Activated CD4-positive, alpha-beta memory T cell treated with anti-CD3 and anti-CD28 coated beads for 36 hours (primary cell): ENCODE measurements at regions not wholly inside any gene's neighbourhood (a gene's known extent, or its start where the extent isn't known, plus 50 kb on each side); places are given as distances from the start of the nearest gene placed in this dataset.

Experiments
- CTCF ChIA-PET: fragments of 350-600 bp; sonication (Branson Sonifier 250); formaldehyde crosslinking; loops from one replicate; lab custom pipeline; 2021; ENCODE audit warnings: antibody characterized with exemption, inconsistent platforms; lab: Charles Lee
- POLR2A ChIA-PET: fragments of 350-600 bp; sonication (Branson Sonifier 250); formaldehyde crosslinking; loops from one replicate; lab custom pipeline; 2021; ENCODE audit warnings: antibody characterized with exemption; lab: Charles Lee
- DNase-seq: peaks from one replicate; pipeline ENCODE4 v3.0.0-alpha.2; 2020
- H3K27ac Mint-ChIP-seq: one replicate; pipeline ENCODE4 v1.8.0; 2021; ENCODE audit warnings: mixed read lengths
- H3K27me3 Mint-ChIP-seq: one replicate; pipeline ENCODE4 v1.8.0; 2021; ENCODE audit warnings: mixed read lengths
- H3K36me3 Mint-ChIP-seq: one replicate; pipeline ENCODE4 v1.8.0; 2021; ENCODE audit warnings: mixed read lengths
- H3K4me1 Mint-ChIP-seq: one replicate; pipeline ENCODE4 v1.8.0; 2021; ENCODE audit warnings: low read depth, mixed read lengths
- H3K4me3 Mint-ChIP-seq: one replicate; pipeline ENCODE4 v1.8.0; 2021; ENCODE audit warnings: mild to moderate bottlenecking, mixed read lengths
- H3K9me3 Mint-ChIP-seq: one replicate; pipeline ENCODE4 v1.8.0; 2021; ENCODE audit warnings: mixed read lengths
- intact Hi-C: fragments of 100-400 bp; cut with micrococcal nuclease; formaldehyde crosslinking; loops from one replicate; pipeline ENCODE4 v1.15.1; 2023

GRCh38 chr22:27136596-27136995 lies 479.2 kb downstream of the MIAT start:
- ChIA-PET CTCF (no interaction called here), POLR2A (no interaction called here)
- no peaks in the 10 kb centered on the region for H3K9me3 Mint-ChIP-seq
- peaks cover 2% of the 10 kb centered on the region for H3K27me3 Mint-ChIP-seq
- H3K4me3 Mint-ChIP-seq = no peak overlapping the region
- no peak overlapping the region for H3K27ac Mint-ChIP-seq
- no peaks in the 10 kb centered on the region for H3K4me1 Mint-ChIP-seq
- no peaks in the 10 kb centered on the region for H3K36me3 Mint-ChIP-seq
- intact Hi-C loops = no loop called here
- DNase-seq = no peak

GRCh38 chr22:27137871-27138337 lies 480.5 kb downstream of the MIAT start:
- Mint-ChIP-seq H3K4me3 (no peak overlapping the region), H3K4me1 (no peaks in the 10 kb centered on the region), H3K27me3 (peaks cover 2% of the 10 kb centered on the region), H3K9me3 (no peaks in the 10 kb centered on the region), H3K36me3 (no peaks in the 10 kb centered on the region), H3K27ac (no peak overlapping the region)
- POLR2A ChIA-PET = no interaction called here
- CTCF ChIA-PET = no interaction called here
- intact Hi-C loops = no loop called here
- no peak for DNase-seq

- peaks cover 2% of the 10 kb centered on the region for H3K27me3 Mint-ChIP-seq
- DNase-seq = no peak
- no peaks in the 10 kb centered on the region for H3K9me3 Mint-ChIP-seq
- no peaks in the 10 kb centered on the region for H3K4me1 Mint-ChIP-seq
- H3K27ac Mint-ChIP-seq = no peak overlapping the region
- no peak overlapping the region for H3K4me3 Mint-ChIP-seq
- ChIA-PET POLR2A (no interaction called here), CTCF (no interaction called here)
- H3K36me3 Mint-ChIP-seq = no peaks in the 10 kb centered on the region
- intact Hi-C loops = no loop called here
These were observed 481.1 kb downstream of the MIAT start for GRCh38 chr22:27138471-27138870.

GRCh38 chr22:27139935-27140511 lies 482.6 kb downstream of the MIAT start:
- POLR2A ChIA-PET = no interaction called here
- DNase-seq = no peak
- Mint-ChIP-seq H3K4me3 (no peak overlapping the region), H3K4me1 (no peaks in the 10 kb centered on the region), H3K9me3 (no peaks in the 10 kb centered on the region), H3K27ac (no peak overlapping the region), H3K27me3 (peaks cover 2% of the 10 kb centered on the region), H3K36me3 (no peaks in the 10 kb centered on the region)
- CTCF ChIA-PET = no interaction called here
- intact Hi-C loops = no loop called here

GRCh38 chr22:27142286-27142685 lies 484.9 kb downstream of the MIAT start:
- Mint-ChIP-seq H3K9me3 (no peaks in the 10 kb centered on the region), H3K36me3 (no peaks in the 10 kb centered on the region), H3K27ac (no peak overlapping the region), H3K4me1 (no peaks in the 10 kb centered on the region), H3K27me3 (peaks cover 4% of the 10 kb centered on the region), H3K4me3 (no peak overlapping the region)
- intact Hi-C loops = no loop called here
- DNase-seq = no peak
- CTCF ChIA-PET = no interaction called here
- POLR2A ChIA-PET = no interaction called here

GRCh38 chr22:27144321-27144720 lies 486.9 kb downstream of the MIAT start:
- Mint-ChIP-seq H3K27ac (no peak overlapping the region), H3K9me3 (no peaks in the 10 kb centered on the region), H3K27me3 (peaks cover 7% of the 10 kb centered on the region), H3K36me3 (no peaks in the 10 kb centered on the region), H3K4me1 (no peaks in the 10 kb centered on the region), H3K4me3 (no peak overlapping the region)
- intact Hi-C loops = no loop called here
- POLR2A ChIA-PET = no interaction called here
- no peak for DNase-seq
- CTCF ChIA-PET = no interaction called here

- Mint-ChIP-seq H3K9me3 (no peaks in the 10 kb centered on the region), H3K36me3 (no peaks in the 10 kb centered on the region), H3K4me1 (no peaks in the 10 kb centered on the region), H3K27me3 (peaks cover 12% of the 10 kb centered on the region), H3K4me3 (no peak overlapping the region), H3K27ac (no peak overlapping the region)
- CTCF ChIA-PET = no interaction called here
- DNase-seq = no peak
- intact Hi-C loops = no loop called here
- POLR2A ChIA-PET = no interaction called here
These were observed 489.7 kb downstream of the MIAT start for GRCh38 chr22:27146866-27147633.

- no peaks in the 10 kb centered on the region for H3K36me3 Mint-ChIP-seq
- DNase-seq = no peak
- ChIA-PET POLR2A (no interaction called here), CTCF (no interaction called here)
- no peak overlapping the region for H3K27ac Mint-ChIP-seq
- H3K4me1 Mint-ChIP-seq = no peaks in the 10 kb centered on the region
- no peak overlapping the region for H3K4me3 Mint-ChIP-seq
- intact Hi-C loops = no loop called here
- peaks cover 12% of the 10 kb centered on the region for H3K27me3 Mint-ChIP-seq
- no peaks in the 10 kb centered on the region for H3K9me3 Mint-ChIP-seq
These were observed 490.7 kb downstream of the MIAT start for GRCh38 chr22:27148055-27148454.

- Mint-ChIP-seq H3K27ac (no peak overlapping the region), H3K4me1 (no peaks in the 10 kb centered on the region), H3K36me3 (no peaks in the 10 kb centered on the region), H3K9me3 (no peaks in the 10 kb centered on the region), H3K4me3 (no peak overlapping the region), H3K27me3 (peaks cover 14% of the 10 kb centered on the region)
- intact Hi-C loops = no loop called here
- POLR2A ChIA-PET = no interaction called here
- no peak for DNase-seq
- CTCF ChIA-PET = no interaction called here
These were observed 491.6 kb downstream of the MIAT start for GRCh38 chr22:27148886-27149470.

- CTCF ChIA-PET = no interaction called here
- no peaks in the 10 kb centered on the region for H3K9me3 Mint-ChIP-seq
- POLR2A ChIA-PET = no interaction called here
- peaks cover 13% of the 10 kb centered on the region for H3K27me3 Mint-ChIP-seq
- no peaks in the 10 kb centered on the region for H3K4me1 Mint-ChIP-seq
- intact Hi-C loops = no loop called here
- no peak overlapping the region for H3K27ac Mint-ChIP-seq
- no peak overlapping the region for H3K4me3 Mint-ChIP-seq
- H3K36me3 Mint-ChIP-seq = no peaks in the 10 kb centered on the region
- no peak for DNase-seq
These were observed 492.6 kb downstream of the MIAT start for GRCh38 chr22:27149921-27150543.

- Mint-ChIP-seq H3K27me3 (peaks cover 12% of the 10 kb centered on the region), H3K36me3 (no peaks in the 10 kb centered on the region), H3K27ac (no peak overlapping the region), H3K4me1 (no peaks in the 10 kb centered on the region), H3K9me3 (no peaks in the 10 kb centered on the region), H3K4me3 (no peak overlapping the region)
- intact Hi-C loops = no loop called here
- no peak for DNase-seq
- CTCF ChIA-PET = no interaction called here
- POLR2A ChIA-PET = no interaction called here
These were observed 493.2 kb downstream of the MIAT start for GRCh38 chr22:27150544-27150941.

- Mint-ChIP-seq H3K36me3 (no peaks in the 10 kb centered on the region), H3K27me3 (peaks cover 15% of the 10 kb centered on the region), H3K9me3 (no peaks in the 10 kb centered on the region), H3K4me3 (no peak overlapping the region), H3K4me1 (no peaks in the 10 kb centered on the region), H3K27ac (no peak overlapping the region)
- ChIA-PET POLR2A (interaction anchor here (0.5 kb wide), 1 partner anchor 742 kb away, joined by 4 read pairs; no protein-coding TSS in a partner anchor), CTCF (interaction anchor here (0.7 kb wide), 1 partner anchor 840 kb away, joined by 3 read pairs; no protein-coding TSS in a partner anchor)
- intact Hi-C loops = no loop called here
- DNase-seq = no peak
These were observed 494.0 kb downstream of the MIAT start for GRCh38 chr22:27151407-27151806.
